Thyroid gland (tissue), 4 donors: ENCODE measurements at regions not wholly inside any gene's neighbourhood (a gene's known extent, or its start where the extent isn't known, plus 50 kb on each side); places are given as distances from the start of the nearest gene placed in this dataset.

Experiments
- DNase-seq, 2 donors: peaks; one replicate each; pipeline ENCODE4 v3.0.0-alpha.2; 2019
- H3K27ac ChIP-seq, 3 donors: fragments of 200-600 bp; sonication (generic); 1 replicate in 2 of 3; 2 replicates in 1 of 3; pipeline ENCODE4 v1.5.1; 2016 to 2019; ENCODE audit warnings: mild to moderate bottlenecking in 1 of 3, moderate library complexity in 1 of 3
- H3K27me3 ChIP-seq: fragments of 200-600 bp; sonication (generic); one replicate; pipeline ENCODE4 v1.5.1; 2019
- H3K36me3 ChIP-seq, 2 donors: fragments of 200-600 bp; sonication (generic); one replicate each; pipeline ENCODE4 v1.5.1; 2016 to 2019
- H3K4me1 ChIP-seq, 2 donors: fragments of 200-600 bp; sonication (generic); one replicate each; pipeline ENCODE4 v1.5.1; 2017 to 2019
- H3K4me3 ChIP-seq, 3 donors: fragments of 200-600 bp; sonication (generic); replicated peaks in 1 of 3; 1 replicate in 2 of 3; 2 replicates in 1 of 3; pipeline ENCODE4 v1.5.1; 2016; ENCODE audit warnings: mild to moderate bottlenecking in 1 of 3
- H3K9me3 ChIP-seq: fragments of 200-600 bp; sonication (generic); one replicate; pipeline ENCODE4 v1.5.1; 2017
- POLR2A ChIP-seq, 2 donors: fragments of 450-650 bp; IDR thresholded peaks; one replicate each; pipeline ENCODE4 v1.6.1; 2017; ENCODE audit warnings: antibody characterized with exemption in 2 of 2, mild to moderate bottlenecking in 2 of 2, moderate library complexity in 1 of 2
- WGBS, 2 donors: methylation state at CpG; one replicate each; pipeline ENCODE4 v1.1.5; 2017; 5-methylcytosine and 5-hydroxymethylcytosine counted together
- intact Hi-C: fragments of 100-400 bp; cut with DNase I; formaldehyde crosslinking; loops from one replicate; pipeline ENCODE4 v1.15.1; 2023
- TF ChIP-seq, protein P1 (sequence below), 6 experiments: fragments of 200-600 bp in 3 of 6; fragments of 450-650 bp in 3 of 6; sonication (generic) in 3 of 6; IDR thresholded peaks; one replicate each; pipeline ENCODE4 v1.5.1; 2016 to 2019; ENCODE audit warnings: antibody characterized with exemption in 6 of 6, mild to moderate bottlenecking in 2 of 6, inconsistent platforms in 1 of 6, moderate library complexity in 1 of 6

DNA sequence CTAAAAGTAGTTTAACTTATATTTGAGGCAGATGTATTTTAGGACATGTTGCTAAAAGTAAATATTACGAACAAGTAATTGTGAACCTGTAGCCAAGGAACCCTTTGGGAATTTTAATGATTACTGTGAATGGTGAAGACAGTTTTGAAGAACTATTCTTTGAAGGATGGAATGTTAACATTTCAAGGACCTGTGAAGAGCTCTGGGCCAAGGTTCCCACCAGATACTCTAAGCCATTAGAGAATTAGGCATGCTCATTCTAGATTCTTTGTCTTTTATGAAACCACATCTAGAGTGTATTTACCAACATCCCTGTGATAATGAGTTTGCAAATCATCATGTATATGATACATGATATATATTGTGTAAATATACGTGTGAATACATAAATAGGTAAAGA, 99.8 kb downstream of the SEPTIN7 start:
- 93 to 95% methylated on average over 2 of the region's 2 CpGs for WGBS, 2 donors
- Histone ChIP-seq H3K4me1 (no peaks in the 10 kb centered on the region), H3K4me3 (no peak overlapping the region), H3K27ac (no peak overlapping the region), H3K27me3 (no peaks in the 10 kb centered on the region), H3K36me3 (peaks cover 3 to 4% of the 10 kb centered on the region in 2 donors), H3K9me3 (no peaks in the 10 kb centered on the region)
- intact Hi-C loops = loop anchor here (10.0 kb wide), 1 partner anchor 96 kb away; the partner anchor contains the start of gene SEPTIN7
- TF ChIP-seq POLR2A (IDR thresholded peaks at IDR 0.05) = no peak
- TF ChIP-seq, protein P1, sequence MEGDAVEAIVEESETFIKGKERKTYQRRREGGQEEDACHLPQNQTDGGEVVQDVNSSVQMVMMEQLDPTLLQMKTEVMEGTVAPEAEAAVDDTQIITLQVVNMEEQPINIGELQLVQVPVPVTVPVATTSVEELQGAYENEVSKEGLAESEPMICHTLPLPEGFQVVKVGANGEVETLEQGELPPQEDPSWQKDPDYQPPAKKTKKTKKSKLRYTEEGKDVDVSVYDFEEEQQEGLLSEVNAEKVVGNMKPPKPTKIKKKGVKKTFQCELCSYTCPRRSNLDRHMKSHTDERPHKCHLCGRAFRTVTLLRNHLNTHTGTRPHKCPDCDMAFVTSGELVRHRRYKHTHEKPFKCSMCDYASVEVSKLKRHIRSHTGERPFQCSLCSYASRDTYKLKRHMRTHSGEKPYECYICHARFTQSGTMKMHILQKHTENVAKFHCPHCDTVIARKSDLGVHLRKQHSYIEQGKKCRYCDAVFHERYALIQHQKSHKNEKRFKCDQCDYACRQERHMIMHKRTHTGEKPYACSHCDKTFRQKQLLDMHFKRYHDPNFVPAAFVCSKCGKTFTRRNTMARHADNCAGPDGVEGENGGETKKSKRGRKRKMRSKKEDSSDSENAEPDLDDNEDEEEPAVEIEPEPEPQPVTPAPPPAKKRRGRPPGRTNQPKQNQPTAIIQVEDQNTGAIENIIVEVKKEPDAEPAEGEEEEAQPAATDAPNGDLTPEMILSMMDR (IDR thresholded peaks at IDR 0.05) = no peak
- DNase-seq = no peak

- Histone ChIP-seq H3K4me1 (peaks cover 0 to 6% of the 10 kb centered on the region in 2 donors), H3K27me3 (no peaks in the 10 kb centered on the region), H3K36me3 (peaks cover 0 to 4% of the 10 kb centered on the region in 2 donors), H3K27ac (peak overlapping the region in 1 of 3 donors; percentile 1), H3K9me3 (no peaks in the 10 kb centered on the region), H3K4me3 (no peak overlapping the region)
- no peak for TF ChIP-seq POLR2A (IDR thresholded peaks at IDR 0.05)
- TF ChIP-seq, protein P1 (IDR thresholded peaks at IDR 0.05) = no peak
- 62 to 74% methylated on average over 5 of the region's 5 CpGs for WGBS, 2 donors
- DNase-seq = peak; percentile 17 to 36
- intact Hi-C loops = loop anchor here (5.0 to 10.0 kb wide), 2 partner anchors 101 to 193 kb away; partner anchors contain the start of gene SEPTIN7
Measured at GRCh38 chr7:35905555-35905954, 104.7 kb downstream of the SEPTIN7 start.

DNA sequence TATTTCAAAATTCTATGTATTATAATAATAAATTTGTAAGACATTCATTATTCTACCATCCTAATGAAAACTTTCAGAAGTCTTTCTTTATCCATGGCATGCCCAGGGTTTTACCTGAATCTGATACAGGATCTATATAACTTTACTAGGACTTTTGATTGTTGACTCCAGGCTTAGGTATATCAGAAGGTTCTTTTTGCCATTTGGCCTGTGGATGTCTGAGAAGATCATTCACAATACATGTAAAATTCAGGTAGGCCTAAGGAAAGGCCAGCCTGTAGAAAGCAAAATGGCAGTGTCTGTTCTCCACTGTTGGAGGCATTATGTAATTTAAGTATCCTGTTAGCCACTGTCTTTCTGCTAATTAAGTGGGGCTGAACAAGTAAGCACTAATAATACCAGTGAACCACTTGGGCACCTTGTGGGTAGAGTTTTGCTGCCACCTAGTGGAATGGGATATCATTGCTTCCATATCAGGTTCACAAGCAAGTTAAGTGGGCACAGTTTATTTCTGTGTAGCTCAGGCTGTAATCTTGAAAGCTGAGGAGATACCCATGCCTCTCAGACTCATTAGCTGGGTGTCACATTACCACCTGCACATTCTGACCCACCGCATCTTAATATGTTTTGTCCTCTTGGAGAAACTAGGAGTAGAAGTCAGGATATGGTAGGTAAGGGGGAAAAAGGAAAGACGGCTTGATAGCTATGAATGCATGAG, 105.5 kb downstream of the SEPTIN7 start:
- intact Hi-C loops = loop anchor here (5.0 to 10.0 kb wide), 2 partner anchors 102 to 194 kb away; partner anchors contain the start of gene SEPTIN7
- Histone ChIP-seq H3K36me3 (peaks cover 0 to 4% of the 10 kb centered on the region in 2 donors), H3K27ac (peak overlapping the region in 1 of 3 donors; percentile 1), H3K27me3 (no peaks in the 10 kb centered on the region), H3K4me1 (peaks cover 0 to 6% of the 10 kb centered on the region in 2 donors), H3K9me3 (no peaks in the 10 kb centered on the region), H3K4me3 (no peak overlapping the region)
- peak; percentile 53 to 60 for DNase-seq
- no peak for TF ChIP-seq POLR2A (IDR thresholded peaks at IDR 0.05)
- TF ChIP-seq, protein P1 (IDR thresholded peaks at IDR 0.05) = peak; percentile 69 to 97 (median 92)
- WGBS, 2 donors = 49 to 53% methylated on average over 2 of the region's 2 CpGs

- Histone ChIP-seq H3K4me1 (peaks cover 0 to 6% of the 10 kb centered on the region in 2 donors), H3K4me3 (no peak overlapping the region), H3K27ac (no peak overlapping the region), H3K9me3 (no peaks in the 10 kb centered on the region), H3K36me3 (peaks cover 0 to 4% of the 10 kb centered on the region in 2 donors), H3K27me3 (no peaks in the 10 kb centered on the region)
- 46 to 47% methylated on average over 11 of the region's 11 CpGs for WGBS, 2 donors
- no peak for TF ChIP-seq POLR2A (IDR thresholded peaks at IDR 0.05)
- TF ChIP-seq, protein P1 (IDR thresholded peaks at IDR 0.05) = no peak
- intact Hi-C loops = loop anchor here (5.0 to 10.0 kb wide), 2 partner anchors 104 to 196 kb away; partner anchors contain the start of gene SEPTIN7
- peak; percentile 22 for DNase-seq
Measured at GRCh38 chr7:35908331-35909216, 107.7 kb downstream of the SEPTIN7 start.
